ENCODE measurements at regions not wholly inside any gene's neighbourhood (a gene's known extent, or its start where the extent isn't known, plus 50 kb on each side); places are given as distances from the start of the nearest gene placed in this dataset.
A peak's percentile ranks its signal among the peaks of the same experiment; 100 is the strongest.

DNA sequence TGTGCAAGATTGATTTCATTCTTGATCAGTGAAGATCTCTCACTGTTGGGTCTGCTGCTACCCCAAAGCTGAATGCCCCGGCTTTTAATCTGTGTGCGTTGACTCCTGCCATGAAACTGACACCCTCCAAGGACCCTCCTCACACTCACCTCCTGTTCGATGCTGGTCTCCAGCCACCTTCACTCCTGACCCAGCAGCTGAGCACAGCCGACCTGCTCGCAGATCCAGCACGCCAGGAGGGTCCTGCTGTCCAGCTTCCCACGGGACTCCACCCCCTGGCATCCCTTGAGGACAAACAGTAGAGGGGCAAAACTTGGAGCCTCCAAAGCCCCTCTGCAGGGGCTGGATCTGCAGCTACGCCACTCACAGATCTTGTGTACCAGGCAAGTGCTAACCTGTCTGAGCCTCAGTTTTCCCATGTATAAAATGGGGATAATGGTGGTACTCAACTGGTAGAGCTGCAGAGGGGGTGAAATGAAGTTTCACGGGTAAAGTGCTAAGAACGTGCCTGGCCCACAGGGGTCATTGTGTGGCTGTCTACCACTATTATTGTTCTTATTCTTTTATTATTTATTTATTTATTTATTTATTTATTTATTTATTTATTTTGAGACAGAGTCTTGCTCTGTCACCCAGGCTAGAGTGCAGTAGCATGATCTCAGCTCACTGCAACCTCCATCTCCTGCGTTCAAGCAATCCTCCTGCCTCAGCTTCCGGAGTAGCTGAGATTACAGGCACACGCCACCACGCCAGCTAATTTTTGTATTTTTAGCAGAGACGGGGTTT lies 178.0 kb downstream of the PHETA1 start:
- no peak for FAIRE-seq
- H3K27ac ChIP-seq, result no peak overlapping the region
- WGBS (ENCODE audit: missing lambda C conversion rate), result 43% methylated on average over 15 of the region's 15 CpGs
- TF ChIP-seq ZC3H11A (IDR thresholded peaks at IDR 0.05), result peak; percentile 88
- no peak for TF ChIP-seq RCOR1 (IDR thresholded peaks at IDR 0.05; ENCODE audit: low read depth, low read length)
- TF ChIP-seq ESRRA (IDR thresholded peaks at IDR 0.05; ENCODE audit: borderline replicate concordance, low read length), result no peak
- no peak for TF ChIP-seq RFX5 (IDR thresholded peaks at IDR 0.05)
- TF ChIP-seq, protein P1, sequence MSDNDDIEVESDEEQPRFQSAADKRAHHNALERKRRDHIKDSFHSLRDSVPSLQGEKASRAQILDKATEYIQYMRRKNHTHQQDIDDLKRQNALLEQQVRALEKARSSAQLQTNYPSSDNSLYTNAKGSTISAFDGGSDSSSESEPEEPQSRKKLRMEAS (IDR thresholded peaks at IDR 0.05), result no peak
- TF ChIP-seq MAZ (IDR thresholded peaks at IDR 0.05; ENCODE audit: borderline replicate concordance, low read depth, low read length), result no peak
- DNase-seq (ENCODE audit: low read depth in 1 of 2, low spot score in 1 of 2), result no peak
- peaks cover 10% of the 10 kb centered on the region for H3K9me3 ChIP-seq
- no peaks in the 10 kb centered on the region for H3K4me1 ChIP-seq
- ChIA-PET CTCF (interaction anchor here (0.9 to 1.5 kb wide), 3 partner anchors 41 to 81 kb away, joined by 3 read pairs; no protein-coding TSS in a partner anchor), POLR2A (no interaction called here)
- no peak for ATAC-seq
- no peak overlapping the region for H3K4me2 ChIP-seq
- no peak overlapping the region for H3K4me3 ChIP-seq

GRCh38 chr12:111189792-111190191 lies 179.1 kb downstream of the PHETA1 start:
- TF ChIP-seq ZFP36 (IDR thresholded peaks at IDR 0.05; ENCODE audit: borderline replicate concordance, partially characterized antibody) (peak; percentile 63), CBX2 (IDR thresholded peaks at IDR 0.05; ENCODE audit: borderline replicate concordance, low read depth) (no peak), RARB (CRISPR knock-in tag; IDR thresholded peaks at IDR 0.05) (no peak)
- H3K27ac ChIP-seq, result no peak overlapping the region
- WGBS (ENCODE audit: missing lambda C conversion rate), result 0% methylated on average over 3 of the region's 3 CpGs
- no peak for ATAC-seq
- no peak overlapping the region for H3K4me2 ChIP-seq
- peaks cover 10% of the 10 kb centered on the region for H3K9me3 ChIP-seq
- H3K4me3 ChIP-seq, result no peak overlapping the region
- ChIA-PET POLR2A (no interaction called here), CTCF (interaction anchor here (1.5 kb wide), 1 partner anchor 82 kb away, joined by 3 read pairs; no protein-coding TSS in a partner anchor)
- DNase-seq (ENCODE audit: low read depth in 1 of 2, low spot score in 1 of 2), result no peak
- no peak for FAIRE-seq
- no peaks in the 10 kb centered on the region for H3K4me1 ChIP-seq

DNA sequence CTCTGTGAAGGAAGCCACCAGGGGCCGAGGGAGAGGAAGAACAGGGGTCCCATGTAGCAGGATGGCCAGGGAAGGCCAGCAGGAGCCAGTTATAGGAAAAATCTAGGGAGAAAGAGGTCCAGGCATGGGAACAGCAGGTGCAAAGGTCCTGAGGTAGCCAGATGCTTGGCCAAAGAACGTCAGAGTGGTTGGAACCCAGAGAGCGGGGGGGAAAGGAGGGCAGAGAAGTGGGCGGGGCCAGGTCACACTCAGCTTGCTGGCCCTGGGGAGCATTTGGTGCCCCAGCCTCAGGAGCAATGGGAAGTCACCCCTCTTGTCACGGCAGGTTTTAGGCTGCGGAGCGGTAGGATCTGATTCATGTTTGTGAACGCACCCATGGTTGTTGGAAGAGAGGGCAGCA lies 180.5 kb downstream of the PHETA1 start:
- Histone ChIP-seq H3K27ac (no peak overlapping the region), H3K4me1 (no peaks in the 10 kb centered on the region), H3K4me3 (no peak overlapping the region), H3K4me2 (no peak overlapping the region), H3K9me3 (peaks cover 10% of the 10 kb centered on the region)
- TF ChIP-seq RARB (CRISPR knock-in tag; IDR thresholded peaks at IDR 0.05) (no peak), GATA3 (IDR thresholded peaks at IDR 0.05; ENCODE audit: borderline replicate concordance) (no peak), NFE2L2 (conservative IDR thresholded peaks at IDR 0.05; ENCODE audit: low read length) (no peak), RFX5 (IDR thresholded peaks at IDR 0.05) (no peak)
- TF ChIP-seq, protein P1 (IDR thresholded peaks at IDR 0.05), result no peak
- TF ChIP-seq, protein P2, sequence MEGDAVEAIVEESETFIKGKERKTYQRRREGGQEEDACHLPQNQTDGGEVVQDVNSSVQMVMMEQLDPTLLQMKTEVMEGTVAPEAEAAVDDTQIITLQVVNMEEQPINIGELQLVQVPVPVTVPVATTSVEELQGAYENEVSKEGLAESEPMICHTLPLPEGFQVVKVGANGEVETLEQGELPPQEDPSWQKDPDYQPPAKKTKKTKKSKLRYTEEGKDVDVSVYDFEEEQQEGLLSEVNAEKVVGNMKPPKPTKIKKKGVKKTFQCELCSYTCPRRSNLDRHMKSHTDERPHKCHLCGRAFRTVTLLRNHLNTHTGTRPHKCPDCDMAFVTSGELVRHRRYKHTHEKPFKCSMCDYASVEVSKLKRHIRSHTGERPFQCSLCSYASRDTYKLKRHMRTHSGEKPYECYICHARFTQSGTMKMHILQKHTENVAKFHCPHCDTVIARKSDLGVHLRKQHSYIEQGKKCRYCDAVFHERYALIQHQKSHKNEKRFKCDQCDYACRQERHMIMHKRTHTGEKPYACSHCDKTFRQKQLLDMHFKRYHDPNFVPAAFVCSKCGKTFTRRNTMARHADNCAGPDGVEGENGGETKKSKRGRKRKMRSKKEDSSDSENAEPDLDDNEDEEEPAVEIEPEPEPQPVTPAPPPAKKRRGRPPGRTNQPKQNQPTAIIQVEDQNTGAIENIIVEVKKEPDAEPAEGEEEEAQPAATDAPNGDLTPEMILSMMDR (IDR thresholded peaks at IDR 0.05), result no peak
- TF ChIP-seq, protein P3, sequence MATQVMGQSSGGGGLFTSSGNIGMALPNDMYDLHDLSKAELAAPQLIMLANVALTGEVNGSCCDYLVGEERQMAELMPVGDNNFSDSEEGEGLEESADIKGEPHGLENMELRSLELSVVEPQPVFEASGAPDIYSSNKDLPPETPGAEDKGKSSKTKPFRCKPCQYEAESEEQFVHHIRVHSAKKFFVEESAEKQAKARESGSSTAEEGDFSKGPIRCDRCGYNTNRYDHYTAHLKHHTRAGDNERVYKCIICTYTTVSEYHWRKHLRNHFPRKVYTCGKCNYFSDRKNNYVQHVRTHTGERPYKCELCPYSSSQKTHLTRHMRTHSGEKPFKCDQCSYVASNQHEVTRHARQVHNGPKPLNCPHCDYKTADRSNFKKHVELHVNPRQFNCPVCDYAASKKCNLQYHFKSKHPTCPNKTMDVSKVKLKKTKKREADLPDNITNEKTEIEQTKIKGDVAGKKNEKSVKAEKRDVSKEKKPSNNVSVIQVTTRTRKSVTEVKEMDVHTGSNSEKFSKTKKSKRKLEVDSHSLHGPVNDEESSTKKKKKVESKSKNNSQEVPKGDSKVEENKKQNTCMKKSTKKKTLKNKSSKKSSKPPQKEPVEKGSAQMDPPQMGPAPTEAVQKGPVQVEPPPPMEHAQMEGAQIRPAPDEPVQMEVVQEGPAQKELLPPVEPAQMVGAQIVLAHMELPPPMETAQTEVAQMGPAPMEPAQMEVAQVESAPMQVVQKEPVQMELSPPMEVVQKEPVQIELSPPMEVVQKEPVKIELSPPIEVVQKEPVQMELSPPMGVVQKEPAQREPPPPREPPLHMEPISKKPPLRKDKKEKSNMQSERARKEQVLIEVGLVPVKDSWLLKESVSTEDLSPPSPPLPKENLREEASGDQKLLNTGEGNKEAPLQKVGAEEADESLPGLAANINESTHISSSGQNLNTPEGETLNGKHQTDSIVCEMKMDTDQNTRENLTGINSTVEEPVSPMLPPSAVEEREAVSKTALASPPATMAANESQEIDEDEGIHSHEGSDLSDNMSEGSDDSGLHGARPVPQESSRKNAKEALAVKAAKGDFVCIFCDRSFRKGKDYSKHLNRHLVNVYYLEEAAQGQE (IDR thresholded peaks at IDR 0.05), result no peak
- ATAC-seq, result no peak
- ChIA-PET CTCF (interaction anchor here (0.6 kb wide), 1 partner anchor 17 kb away, joined by 3 read pairs; no protein-coding TSS in a partner anchor), POLR2A (no interaction called here)
- WGBS (ENCODE audit: missing lambda C conversion rate), result 42% methylated on average over 8 of the region's 8 CpGs
- no peak for DNase-seq (ENCODE audit: low read depth in 1 of 2, low spot score in 1 of 2)
- FAIRE-seq, result no peak

Measured in A549 (cell line).